ENCODE measurements at regions not wholly inside any gene's neighbourhood (a gene's known extent, or its start where the extent isn't known, plus 50 kb on each side); places are given as distances from the start of the nearest gene placed in this dataset.

- no peak for DNase-seq
Measured at GRCh38 chr4:187276736-187277408, 553.2 kb upstream of the FAT1 start.

GRCh38 chr4:187283201-187283955, 559.7 kb upstream of the FAT1 start:
- DNase-seq: peak; percentile 0

GRCh38 chr4:187286525-187286924, 562.9 kb upstream of the FAT1 start:
- no peak for DNase-seq

- DNase-seq: no peak
Measured at GRCh38 chr4:187289371-187289770, 565.7 kb upstream of the FAT1 start.

GRCh38 chr4:187294861-187295260, 571.2 kb upstream of the FAT1 start:
- DNase-seq: no peak

- DNase-seq: no peak
Measured at GRCh38 chr4:187301923-187302322, 578.3 kb upstream of the FAT1 start.

GRCh38 chr4:187302457-187303150, 578.9 kb upstream of the FAT1 start:
- DNase-seq: no peak

GRCh38 chr4:187304133-187304532, 580.5 kb upstream of the FAT1 start:
- no peak for DNase-seq

GRCh38 chr4:187307131-187307530, 583.5 kb upstream of the FAT1 start:
- no peak for DNase-seq

- no peak for DNase-seq
Measured at GRCh38 chr4:187309456-187309855, 585.8 kb upstream of the FAT1 start.

- no peak for DNase-seq
Measured at GRCh38 chr4:187312299-187312698, 588.6 kb upstream of the FAT1 start.

GRCh38 chr4:187317799-187318198, 594.1 kb upstream of the FAT1 start:
- DNase-seq: no peak

- DNase-seq: no peak
Measured at GRCh38 chr4:187321711-187322110, 598.1 kb upstream of the FAT1 start.

- DNase-seq: no peak
Measured at GRCh38 chr4:187332141-187332540, 608.5 kb upstream of the FAT1 start.

GRCh38 chr4:187333151-187333550, 609.5 kb upstream of the FAT1 start:
- no peak for DNase-seq

- DNase-seq: no peak
Measured at GRCh38 chr4:187335339-187335738, 611.7 kb upstream of the FAT1 start.

- DNase-seq: no peak
Measured at GRCh38 chr4:187354740-187355139, 631.1 kb upstream of the FAT1 start.

GRCh38 chr4:187357045-187357643, 633.5 kb upstream of the FAT1 start:
- no peak for DNase-seq

GRCh38 chr4:187357821-187358220, 634.2 kb upstream of the FAT1 start:
- DNase-seq: no peak

- DNase-seq: no peak
Measured at GRCh38 chr4:187362937-187363857, 632.4 kb upstream of the ZFP42 start.

GRCh38 chr4:187364401-187364800, 631.2 kb upstream of the ZFP42 start:
- DNase-seq: no peak

- no peak for DNase-seq
Measured at GRCh38 chr4:187364851-187365250, 630.7 kb upstream of the ZFP42 start.

Data from NCI-H748 treated with DMSO at 0.1 percent for 48 hours (cell line).